NCI-H748 treated with DMSO at 0.1 percent for 48 hours (cell line): ENCODE measurements at regions not wholly inside any gene's neighbourhood (a gene's known extent, or its start where the extent isn't known, plus 50 kb on each side); places are given as distances from the start of the nearest gene placed in this dataset.

Source experiments
- DNase-seq: peaks from one replicate; lab custom pipeline; 2025; lab: John Stamatoyannopoulos, UW

GRCh38 chr11:133787379-133788141 is 57.8 kb downstream of the SPATA19 start:
- no peak for DNase-seq

GRCh38 chr11:133785795-133786340 is 59.4 kb downstream of the SPATA19 start:
- no peak for DNase-seq

GRCh38 chr11:133784359-133784758 is 61.0 kb downstream of the SPATA19 start:
- DNase-seq = no peak

- no peak for DNase-seq
These were observed 63.1 kb downstream of the SPATA19 start for GRCh38 chr11:133782116-133782725.

- DNase-seq = no peak
These were observed 67.2 kb downstream of the SPATA19 start for GRCh38 chr11:133778161-133778560.

GRCh38 chr11:133776671-133777367 is 68.5 kb downstream of the SPATA19 start:
- DNase-seq = no peak

- no peak for DNase-seq
These were observed 82.8 kb downstream of the SPATA19 start for GRCh38 chr11:133762538-133762937.

GRCh38 chr11:133753150-133753549 is 92.2 kb downstream of the SPATA19 start:
- no peak for DNase-seq

GRCh38 chr11:133749841-133750240 is 95.5 kb downstream of the SPATA19 start:
- no peak for DNase-seq

- no peak for DNase-seq
These were observed 97.9 kb downstream of the SPATA19 start for GRCh38 chr11:133747409-133747808.

- no peak for DNase-seq
These were observed 98.5 kb downstream of the SPATA19 start for GRCh38 chr11:133746663-133747306.

- no peak for DNase-seq
These were observed 99.5 kb downstream of the SPATA19 start for GRCh38 chr11:133745791-133746190.

- DNase-seq = no peak
These were observed 103.0 kb downstream of the SPATA19 start for GRCh38 chr11:133742353-133742752.

GRCh38 chr11:133740963-133741362 is 104.3 kb downstream of the SPATA19 start:
- no peak for DNase-seq

GRCh38 chr11:133739481-133739880 is 105.8 kb downstream of the SPATA19 start:
- no peak for DNase-seq

GRCh38 chr11:133738624-133739023 is 106.7 kb downstream of the SPATA19 start:
- no peak for DNase-seq

GRCh38 chr11:133733631-133734030 is 111.7 kb downstream of the SPATA19 start:
- DNase-seq = no peak

GRCh38 chr11:133732109-133732674 is 113.1 kb downstream of the SPATA19 start:
- no peak for DNase-seq

GRCh38 chr11:133727774-133728173 is 117.5 kb downstream of the SPATA19 start:
- DNase-seq = no peak

GRCh38 chr11:133726542-133726941 is 118.8 kb downstream of the SPATA19 start:
- no peak for DNase-seq

GRCh38 chr11:133724116-133724515 is 121.2 kb downstream of the SPATA19 start:
- DNase-seq = peak; percentile 6

GRCh38 chr11:133723056-133723455 is 122.3 kb downstream of the SPATA19 start:
- DNase-seq = peak; percentile 70
